Rectal smooth muscle tissue (tissue), 1 donor: ENCODE measurements at regions not wholly inside any gene's neighbourhood (a gene's known extent, or its start where the extent isn't known, plus 50 kb on each side); places are given as distances from the start of the nearest gene placed in this dataset.
"Not testable (repeated sequence)": the region's sequence is repeated elsewhere in the genome, so short reads cannot be mapped to it uniquely, and the experiment has no call there.

Experiments used
- H3K27ac ChIP-seq: one replicate; pipeline ENCODE4 v1.7.0; 2013; ENCODE audit warnings: low read depth, low read length, inconsistent platforms
- H3K27me3 ChIP-seq: one replicate; pipeline ENCODE4 v1.7.0; 2013; ENCODE audit warnings: low read length; ENCODE audit not compliant: control insufficient read depth, insufficient read depth
- H3K36me3 ChIP-seq: one replicate; pipeline ENCODE4 v1.7.0; 2013; ENCODE audit warnings: low read length; ENCODE audit not compliant: control insufficient read depth, insufficient read depth
- H3K4me1 ChIP-seq: one replicate; pipeline ENCODE4 v1.7.0; 2013; ENCODE audit warnings: low read length; ENCODE audit not compliant: control insufficient read depth, insufficient read depth
- H3K4me3 ChIP-seq: one replicate; pipeline ENCODE4 v1.7.0; 2013; ENCODE audit warnings: low read length
- H3K9ac ChIP-seq: one replicate; pipeline ENCODE4 v1.7.0; 2013; ENCODE audit warnings: low read length

DNA sequence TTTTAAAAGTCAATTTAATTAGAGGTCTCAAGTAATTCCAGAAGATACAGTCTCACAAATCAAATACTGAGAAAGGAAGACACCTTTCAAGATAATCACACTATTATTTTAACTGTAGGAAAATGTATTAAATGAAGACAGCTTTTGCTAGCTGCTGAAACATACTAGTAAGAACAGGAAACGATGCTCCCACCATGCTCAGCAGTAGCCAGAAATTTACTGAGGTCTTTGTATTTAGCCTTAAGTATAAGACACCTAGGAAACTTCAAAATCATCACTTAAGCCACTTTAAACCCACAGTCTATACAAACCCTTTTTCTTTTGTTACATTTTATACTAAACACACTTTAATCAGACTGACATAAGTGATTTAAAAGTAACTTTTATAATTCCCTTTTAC, 72.7 kb upstream of the NPIPB12 start:
- H3K27me3 ChIP-seq, H3K4me3 ChIP-seq, H3K27ac ChIP-seq, H3K36me3 ChIP-seq, H3K9ac ChIP-seq, H3K4me1 ChIP-seq: not testable (repeated sequence)

DNA sequence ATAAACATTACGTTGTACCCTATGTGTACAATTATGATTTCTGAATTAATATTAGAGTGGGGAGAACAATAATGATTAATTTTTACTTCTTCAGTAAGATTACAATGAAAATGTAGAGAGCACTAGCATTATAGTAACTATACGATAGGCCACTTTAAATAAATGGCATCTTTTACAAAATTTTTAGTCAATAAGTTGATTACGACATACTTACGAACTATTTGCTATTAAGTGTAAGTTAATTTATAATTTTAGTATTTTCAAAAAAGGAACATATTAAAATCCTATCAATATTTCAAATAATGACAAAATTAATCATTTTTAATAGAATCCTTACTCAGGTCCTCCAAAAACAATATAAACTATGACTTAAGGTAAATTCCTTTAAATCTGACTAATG, 75.6 kb upstream of the NPIPB12 start:
- not testable (repeated sequence) for H3K36me3 ChIP-seq, H3K4me1 ChIP-seq, H3K27me3 ChIP-seq, H3K9ac ChIP-seq, H3K27ac ChIP-seq, H3K4me3 ChIP-seq

GRCh38 chr16:29591919-29592318, 71.1 kb upstream of the SPN start:
- not testable (repeated sequence) for H3K4me3 ChIP-seq, H3K36me3 ChIP-seq, H3K27me3 ChIP-seq, H3K4me1 ChIP-seq, H3K27ac ChIP-seq, H3K9ac ChIP-seq

- not testable (repeated sequence) for H3K9ac ChIP-seq
- Histone ChIP-seq H3K4me3 (peak overlapping the region; percentile 73), H3K27ac (peak overlapping the region; percentile 90)
These were observed 68.7 kb upstream of the SPN start for GRCh38 chr16:29594269-29594925.

GRCh38 chr16:29594926-29595838, 67.9 kb upstream of the SPN start:
- H3K4me1 ChIP-seq, H3K36me3 ChIP-seq, H3K27me3 ChIP-seq: not testable (repeated sequence)
- H3K9ac ChIP-seq, result peak overlapping the region; percentile 49
- H3K4me3 ChIP-seq, result peak overlapping the region; percentile 73
- peak overlapping the region; percentile 90 for H3K27ac ChIP-seq

More at GRCh38 chr16:29594269-29594925, 68.7 kb upstream of the SPN start:
- H3K27me3 ChIP-seq, H3K4me1 ChIP-seq, H3K36me3 ChIP-seq: not testable (repeated sequence)

GRCh38 chr16:29597030-29597429, 66.0 kb upstream of the SPN start:
- not testable (repeated sequence) for H3K4me1 ChIP-seq, H3K27me3 ChIP-seq, H3K4me3 ChIP-seq, H3K27ac ChIP-seq, H3K9ac ChIP-seq, H3K36me3 ChIP-seq

GRCh38 chr16:29600111-29601000, 62.7 kb upstream of the SPN start:
- not testable (repeated sequence) for H3K27me3 ChIP-seq, H3K27ac ChIP-seq, H3K4me1 ChIP-seq, H3K36me3 ChIP-seq, H3K9ac ChIP-seq, H3K4me3 ChIP-seq

- peak overlapping the region; percentile 36 for H3K27ac ChIP-seq
- not testable (repeated sequence) for H3K4me1 ChIP-seq, H3K9ac ChIP-seq, H3K4me3 ChIP-seq, H3K27me3 ChIP-seq, H3K36me3 ChIP-seq
These were observed 60.8 kb upstream of the SPN start for GRCh38 chr16:29602247-29602625.

- not testable (repeated sequence) for H3K27ac ChIP-seq, H3K4me1 ChIP-seq, H3K27me3 ChIP-seq
These were observed 60.4 kb upstream of the SPN start for GRCh38 chr16:29602683-29603088.

GRCh38 chr16:29604631-29605549, 58.2 kb upstream of the SPN start:
- not testable (repeated sequence) for H3K9ac ChIP-seq, H3K36me3 ChIP-seq, H3K27me3 ChIP-seq, H3K4me3 ChIP-seq, H3K4me1 ChIP-seq
- peak overlapping the region; percentile 24 for H3K27ac ChIP-seq

More at GRCh38 chr16:29602683-29603088, 60.4 kb upstream of the SPN start:
- H3K9ac ChIP-seq, H3K36me3 ChIP-seq, H3K4me3 ChIP-seq: not testable (repeated sequence)

GRCh38 chr16:29605593-29606205, 57.3 kb upstream of the SPN start:
- H3K27ac ChIP-seq, H3K4me3 ChIP-seq, H3K9ac ChIP-seq: not testable (repeated sequence)

More at GRCh38 chr16:29605593-29606205, 57.3 kb upstream of the SPN start:
- H3K27me3 ChIP-seq, H3K36me3 ChIP-seq, H3K4me1 ChIP-seq: not testable (repeated sequence)
